GM21390 (cell line): ENCODE measurements at regions not wholly inside any gene's neighbourhood (a gene's known extent, or its start where the extent isn't known, plus 50 kb on each side); places are given as distances from the start of the nearest gene placed in this dataset.

Experiments
- ATAC-seq: cut with Tn5 transposase; IDR thresholded peaks from one replicate; pipeline ENCODE4 v1.9.1; 2021; ENCODE audit not compliant: unreplicated experiment

DNA sequence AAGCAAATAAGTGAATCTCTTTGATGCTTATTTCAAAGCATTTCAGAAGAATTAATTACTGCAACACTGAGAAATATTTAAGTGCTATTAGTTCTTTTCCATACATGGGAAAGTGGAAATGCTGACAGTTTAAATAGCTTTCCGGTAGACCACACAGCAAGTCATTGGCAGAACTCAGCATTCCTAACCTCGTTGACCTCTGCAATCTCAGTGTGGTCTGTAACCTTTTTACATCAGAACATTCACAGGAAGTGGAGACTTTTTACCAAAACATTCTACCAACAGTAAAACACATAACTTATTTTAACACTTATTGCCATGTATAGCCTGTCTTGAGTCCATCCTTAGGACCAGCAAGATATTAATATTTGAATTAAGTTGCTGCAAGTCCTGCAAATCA, 249.5 kb upstream of the DCN start:
- no peak for ATAC-seq

DNA sequence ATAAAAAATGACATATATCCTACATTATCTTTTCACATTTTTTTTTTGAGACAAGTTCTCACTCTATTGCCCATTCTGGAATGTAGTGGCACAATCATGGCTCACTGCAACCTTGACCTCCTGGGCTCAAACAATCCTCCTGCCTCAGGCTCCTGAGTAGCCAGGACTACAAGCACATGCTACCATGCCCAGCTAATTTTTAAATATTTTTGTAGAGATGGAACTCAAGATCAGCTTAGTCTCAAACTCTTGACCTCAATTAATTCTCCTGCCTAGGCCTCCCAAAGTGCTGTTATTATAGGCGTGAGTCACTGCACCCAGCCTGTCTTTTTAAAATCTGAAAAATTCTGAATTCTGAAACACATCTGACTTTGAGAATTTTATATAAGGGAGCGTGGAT, 241.9 kb upstream of the DCN start:
- no peak for ATAC-seq

DNA sequence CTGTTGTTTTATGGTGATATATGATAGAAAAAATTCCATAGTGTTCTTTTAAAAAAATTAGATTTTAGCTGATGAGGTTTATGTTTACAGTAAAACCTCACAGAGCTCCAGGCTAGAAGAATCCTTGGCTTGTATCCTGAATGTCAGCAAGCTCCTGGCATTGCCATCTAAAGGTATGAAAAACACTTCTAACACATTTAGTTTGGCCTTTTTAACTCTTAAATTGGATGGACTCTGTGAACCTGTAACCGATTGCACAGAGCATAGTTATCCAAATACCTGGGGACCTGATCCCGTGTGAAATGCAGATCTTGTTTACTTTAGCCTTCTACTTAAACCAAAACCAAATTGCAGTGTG, 241.1 kb upstream of the DCN start:
- no peak for ATAC-seq

DNA sequence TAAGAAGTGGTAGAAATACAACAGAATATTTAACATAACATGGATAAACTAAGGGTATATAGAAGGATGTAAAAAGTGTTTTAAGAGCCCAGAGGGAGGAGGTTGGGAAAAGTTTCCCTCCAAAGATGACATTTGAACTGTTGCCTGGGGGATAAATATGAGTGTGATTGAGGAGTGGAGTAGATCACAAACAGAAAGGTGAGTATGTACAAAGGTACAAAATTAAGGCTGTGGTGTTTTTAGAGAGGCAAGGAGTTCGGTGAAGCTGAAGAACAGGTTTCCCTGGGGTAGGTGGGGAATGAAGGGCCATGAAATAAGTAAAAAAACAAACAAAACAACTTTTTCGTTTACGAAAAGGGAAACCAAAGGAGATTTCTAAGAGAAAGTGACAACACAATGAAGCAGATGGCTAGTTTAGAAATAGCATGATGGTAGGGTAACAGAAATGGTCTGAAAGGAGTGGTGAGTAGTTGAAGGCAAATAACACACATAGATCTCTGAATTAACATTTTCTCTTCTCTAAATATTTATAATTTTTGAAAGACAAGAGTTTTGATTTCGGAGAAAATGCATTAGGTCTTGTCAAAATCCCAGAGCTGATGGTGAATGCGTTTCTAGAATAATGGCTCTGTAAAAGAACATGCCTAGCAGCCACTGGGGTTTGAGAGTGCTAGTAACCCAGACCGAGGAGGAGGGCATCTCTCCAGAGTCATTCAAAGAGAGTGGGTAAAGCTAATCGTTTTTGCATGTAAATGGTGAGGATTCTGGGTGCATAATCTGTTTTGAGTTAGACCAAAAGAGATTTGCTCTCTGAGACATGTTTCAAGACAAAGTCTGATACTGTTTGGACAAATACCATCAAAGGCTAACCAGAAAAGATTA, 240.4 kb upstream of the DCN start:
- ATAC-seq: no peak

DNA sequence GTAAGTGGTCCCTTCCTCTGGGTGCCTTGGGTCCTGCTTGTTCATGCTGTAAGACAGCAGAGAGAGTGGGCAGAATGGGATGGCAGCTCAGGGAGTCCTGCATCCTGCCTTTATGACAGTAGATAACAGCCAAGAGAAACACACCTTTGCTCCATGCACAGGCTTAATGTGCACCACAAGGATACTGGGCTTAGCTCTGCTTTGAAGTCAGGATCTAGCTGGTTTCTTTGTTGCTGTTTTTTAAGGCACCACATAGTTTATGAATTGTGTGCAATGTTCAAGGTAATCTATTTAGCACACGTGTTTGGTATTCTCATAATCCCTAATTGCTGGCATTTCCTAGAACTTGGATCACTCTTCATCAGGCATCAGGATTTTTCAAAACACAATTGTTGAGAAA, 239.5 kb upstream of the DCN start:
- no peak for ATAC-seq

DNA sequence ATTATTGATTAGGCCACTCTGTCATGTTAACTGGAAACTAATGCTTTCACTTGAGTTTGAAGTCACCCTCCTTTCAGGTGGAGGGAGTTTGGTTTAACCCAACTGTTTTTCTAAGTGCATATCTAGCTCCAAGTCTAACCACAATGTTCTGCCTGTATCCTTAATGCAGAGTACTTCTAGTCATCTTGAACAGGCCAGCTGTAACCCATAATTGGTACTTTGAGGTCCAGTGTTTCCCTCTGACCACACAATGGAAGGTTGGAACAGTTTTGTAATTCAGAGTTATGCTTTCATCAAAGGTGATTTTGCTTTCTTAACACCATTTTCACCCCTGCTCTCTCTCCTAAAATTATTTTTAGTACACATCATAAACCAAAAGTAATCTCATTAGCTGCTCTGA, 237.2 kb upstream of the DCN start:
- no peak for ATAC-seq

DNA sequence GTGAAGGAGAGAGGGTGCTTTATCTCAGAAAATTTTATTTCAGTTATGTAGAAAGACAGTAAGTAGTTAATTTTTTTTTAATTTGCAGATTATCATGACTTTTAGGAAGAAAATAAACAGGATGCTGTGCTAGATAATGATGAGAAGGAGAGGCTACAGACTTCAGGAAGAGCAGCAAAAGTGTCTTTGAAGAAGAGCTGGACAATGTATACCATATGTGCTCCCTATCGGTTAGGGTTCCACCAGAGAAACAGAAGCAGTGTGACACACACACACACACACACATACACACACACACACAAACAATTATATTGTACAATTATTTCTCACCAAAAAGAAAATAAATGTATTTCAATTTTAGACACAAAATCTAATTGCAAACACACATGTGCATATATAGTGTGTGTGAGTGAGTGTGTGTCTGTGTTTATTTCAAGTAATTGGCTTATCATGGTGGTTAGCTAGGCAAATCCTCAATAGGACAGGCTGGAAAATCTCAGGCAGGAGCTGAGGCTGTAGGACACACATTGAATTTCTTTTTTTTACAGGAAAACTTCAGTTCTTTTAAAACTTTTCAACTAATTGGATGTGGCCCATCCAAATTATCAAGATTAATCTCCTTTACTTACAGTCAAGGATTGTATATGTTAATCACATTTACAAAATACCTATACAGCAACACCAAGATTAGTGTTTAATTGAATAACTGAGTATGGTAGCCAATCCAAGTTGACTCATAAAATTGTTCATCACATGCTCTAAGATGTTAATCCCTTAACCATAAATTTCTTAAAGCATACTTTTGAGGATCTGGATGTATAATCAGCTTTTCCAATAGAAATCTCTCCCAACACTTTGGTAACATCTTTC, 235.8 kb upstream of the DCN start:
- no peak for ATAC-seq

DNA sequence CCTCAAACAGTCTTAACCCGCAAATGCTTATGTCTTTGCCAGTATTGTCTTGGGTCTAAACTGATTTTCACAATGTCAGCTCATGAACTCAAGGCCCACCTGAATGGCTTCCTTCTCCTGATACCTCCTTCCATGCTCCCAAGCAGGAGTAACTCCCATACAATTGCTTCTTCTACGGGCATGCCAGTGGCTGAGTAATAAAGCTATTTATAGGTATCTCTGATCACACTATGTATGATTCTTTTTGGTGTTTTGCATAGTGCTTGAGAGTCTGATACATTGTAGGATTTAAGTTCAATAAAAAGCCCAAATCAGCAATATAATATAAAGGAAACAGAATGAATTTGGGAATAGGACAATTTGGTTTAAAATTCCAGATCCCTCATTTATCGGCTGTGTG, 235.0 kb upstream of the DCN start:
- no peak for ATAC-seq

DNA sequence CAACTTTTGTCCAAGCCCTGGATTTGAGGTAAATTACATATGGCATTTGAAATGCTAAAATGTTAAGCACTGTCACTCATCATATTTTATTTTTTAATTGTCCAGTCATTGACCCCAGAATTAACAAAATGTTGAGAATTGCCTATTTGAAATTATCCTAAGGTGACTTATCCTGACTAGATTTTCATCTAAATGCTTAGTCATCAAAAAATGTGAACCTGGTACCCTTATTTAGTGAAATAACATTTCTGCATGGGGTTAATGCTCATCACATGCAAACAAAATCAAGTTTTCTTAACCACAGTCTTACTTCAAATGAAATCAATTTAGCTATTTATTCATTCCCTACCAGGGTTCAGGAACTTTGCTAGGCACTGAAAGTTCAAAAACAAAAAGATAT, 232.0 kb upstream of the DCN start:
- ATAC-seq: no peak

DNA sequence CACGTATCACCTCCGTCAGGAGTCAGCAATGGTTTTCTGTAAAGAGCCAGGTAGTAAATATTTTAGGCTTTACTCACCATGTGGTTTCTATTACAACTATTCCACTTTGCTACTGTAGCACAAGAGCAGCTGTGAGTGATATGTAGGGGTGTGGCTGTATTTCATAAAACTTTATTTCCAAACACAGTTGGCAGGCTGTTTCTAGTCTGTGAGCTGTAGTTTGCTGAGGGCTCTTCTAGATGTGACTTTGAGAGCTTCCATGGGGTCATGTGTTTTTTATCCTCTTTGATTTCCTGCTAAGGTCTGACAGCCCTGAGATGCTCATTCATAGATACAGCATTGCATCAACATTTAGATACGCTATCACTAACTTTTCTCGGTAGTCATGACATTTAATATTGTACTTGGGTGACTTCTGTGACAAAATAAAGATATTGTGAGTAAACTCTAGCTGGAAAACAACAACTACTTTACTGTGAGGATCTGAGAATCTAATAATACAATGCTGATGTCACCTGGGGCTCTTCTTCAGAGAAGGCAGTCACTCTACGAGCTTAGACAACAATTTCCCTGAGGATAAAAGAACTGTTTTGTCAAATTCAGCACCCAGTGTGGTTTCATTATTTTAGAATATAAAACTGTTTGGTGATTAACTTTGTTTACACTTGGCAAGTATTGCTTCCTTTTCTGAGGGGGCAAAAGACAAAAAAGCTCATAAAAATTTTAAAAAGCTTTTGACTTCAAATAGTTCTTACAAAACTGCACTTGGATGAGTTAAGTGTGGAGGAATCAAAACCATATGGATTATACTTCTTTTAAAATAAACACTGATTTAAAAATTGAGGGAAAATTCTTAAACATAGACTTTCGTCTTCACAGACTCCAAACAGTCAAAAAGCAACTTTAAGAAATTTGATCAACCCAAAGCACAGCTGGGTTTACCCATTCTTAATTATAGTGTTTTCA, 231.2 kb upstream of the DCN start:
- ATAC-seq: no peak

DNA sequence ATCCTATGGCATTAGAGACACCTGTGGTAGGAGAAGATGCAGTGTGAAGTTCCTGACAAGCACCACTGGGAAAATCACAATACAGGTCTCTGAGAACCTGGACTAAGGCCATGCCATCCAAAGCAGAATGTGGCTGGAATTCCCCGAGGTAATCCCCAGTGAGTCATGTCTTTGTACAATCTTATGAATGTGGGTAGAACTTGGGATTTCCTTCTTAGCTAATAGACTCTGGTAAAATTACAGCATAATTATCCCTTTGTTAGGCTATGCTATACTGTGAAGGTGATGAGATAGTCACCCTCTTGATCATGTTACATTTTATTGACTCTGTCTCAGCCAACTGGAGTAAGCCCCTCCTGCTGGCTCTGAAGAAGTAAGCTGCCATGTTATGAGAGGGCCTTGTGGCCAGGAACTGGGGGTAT, 224.3 kb upstream of the DCN start:
- peak; percentile 57 for ATAC-seq

DNA sequence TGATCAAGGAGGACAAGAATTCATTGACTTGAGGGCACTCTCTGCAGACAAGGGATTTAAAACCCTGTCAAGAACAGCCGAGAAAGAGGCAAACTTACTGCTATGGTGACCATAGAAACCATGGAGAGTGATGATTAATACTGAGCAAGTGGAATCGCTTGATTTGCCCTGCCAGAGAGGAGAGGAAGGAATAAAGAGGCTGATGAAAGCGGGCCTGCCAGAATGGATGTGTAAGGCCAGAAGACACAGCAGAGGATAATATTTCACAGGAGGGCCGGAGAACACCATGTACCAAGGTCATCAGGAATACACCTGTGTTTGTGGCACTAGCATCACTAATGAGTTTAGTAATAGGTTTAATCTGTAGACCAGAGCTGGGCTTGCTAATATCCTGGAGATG, 221.8 kb upstream of the DCN start:
- ATAC-seq: no peak

DNA sequence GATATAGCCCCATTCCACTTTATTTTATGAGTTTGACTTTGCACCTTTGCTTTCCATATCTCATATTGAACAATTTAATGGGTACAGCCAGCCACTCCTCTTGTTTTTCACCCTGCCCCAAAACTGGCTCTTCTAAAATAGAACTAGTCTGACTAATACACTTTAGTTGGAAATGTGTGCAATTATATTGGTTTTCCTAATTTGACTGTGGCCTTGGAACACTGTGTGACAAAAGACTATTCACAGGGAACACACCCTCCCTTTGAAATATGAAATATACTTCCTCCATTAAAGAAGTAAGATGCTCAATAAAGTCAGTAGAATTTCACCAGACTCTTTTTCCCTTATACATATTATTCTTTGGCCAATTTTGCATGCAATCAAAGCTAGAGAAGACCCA, 218.6 kb upstream of the DCN start:
- ATAC-seq: no peak

DNA sequence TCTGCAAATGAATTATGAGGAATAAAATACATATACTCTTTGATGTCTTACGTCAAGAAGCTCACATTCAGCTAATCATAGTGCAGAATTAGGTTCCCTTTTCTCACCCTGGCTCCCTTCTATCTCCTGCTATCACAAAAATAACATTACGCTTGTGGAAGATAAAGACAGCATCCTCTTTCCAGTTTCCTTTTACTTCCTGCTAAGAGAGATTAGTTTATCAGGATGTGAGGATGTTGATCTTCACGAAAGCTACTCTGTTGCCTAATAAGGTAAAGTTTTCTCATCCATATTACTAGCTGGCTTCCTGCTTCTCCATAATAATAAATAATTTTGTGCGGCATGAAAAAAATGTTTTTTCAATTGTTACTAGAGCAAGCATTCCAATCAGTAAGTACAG, 217.7 kb upstream of the DCN start:
- ATAC-seq: no peak

DNA sequence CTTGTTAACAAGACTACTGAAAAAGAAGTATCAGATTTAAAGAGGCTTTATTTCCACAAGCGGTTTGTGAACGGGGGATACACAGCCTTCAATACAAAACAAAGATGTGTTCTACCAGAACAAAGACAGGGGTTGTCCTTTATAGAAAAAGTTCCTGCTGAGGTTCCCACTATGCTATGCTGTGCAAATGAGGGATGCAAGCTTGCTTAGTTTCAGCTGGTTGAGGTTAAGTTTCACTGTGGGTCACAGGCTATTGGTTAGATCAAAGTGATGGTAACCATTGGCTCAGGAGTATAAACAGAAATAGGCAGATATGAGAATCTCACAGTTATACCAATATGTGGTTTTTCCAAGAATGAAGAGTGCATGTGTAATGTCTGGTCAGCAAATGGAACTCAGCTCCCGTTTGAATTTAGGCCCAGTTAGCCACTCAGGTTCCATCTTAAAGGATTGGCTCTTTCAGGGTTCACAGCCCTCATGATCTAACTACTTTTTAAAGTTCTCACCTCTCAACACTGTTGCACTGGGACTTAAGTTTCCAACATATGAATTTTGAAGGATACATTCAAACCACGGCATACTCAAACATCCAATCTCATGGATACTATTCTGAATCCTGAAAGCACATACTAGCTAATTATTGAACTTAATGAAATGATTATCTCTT, 215.4 kb upstream of the DCN start:
- ATAC-seq: no peak

DNA sequence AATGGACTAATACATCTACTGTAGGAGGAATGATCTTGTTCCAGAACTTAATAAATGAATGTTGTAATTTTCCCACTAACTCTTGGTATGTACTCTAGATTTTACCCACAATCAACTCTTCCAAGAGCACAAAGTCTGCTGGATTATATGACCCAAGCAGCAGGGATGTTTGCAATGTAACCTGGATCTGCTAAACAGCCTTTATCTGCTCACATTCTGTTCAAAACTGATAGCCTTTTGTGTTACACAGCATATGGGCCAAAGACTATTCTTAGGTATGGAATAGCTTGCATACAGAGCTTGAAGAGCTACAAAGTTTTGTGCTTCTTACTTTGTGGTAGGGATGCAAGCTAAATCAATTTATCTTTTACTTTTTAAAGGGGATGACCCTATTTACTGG, 213.7 kb upstream of the DCN start:
- ATAC-seq: no peak

DNA sequence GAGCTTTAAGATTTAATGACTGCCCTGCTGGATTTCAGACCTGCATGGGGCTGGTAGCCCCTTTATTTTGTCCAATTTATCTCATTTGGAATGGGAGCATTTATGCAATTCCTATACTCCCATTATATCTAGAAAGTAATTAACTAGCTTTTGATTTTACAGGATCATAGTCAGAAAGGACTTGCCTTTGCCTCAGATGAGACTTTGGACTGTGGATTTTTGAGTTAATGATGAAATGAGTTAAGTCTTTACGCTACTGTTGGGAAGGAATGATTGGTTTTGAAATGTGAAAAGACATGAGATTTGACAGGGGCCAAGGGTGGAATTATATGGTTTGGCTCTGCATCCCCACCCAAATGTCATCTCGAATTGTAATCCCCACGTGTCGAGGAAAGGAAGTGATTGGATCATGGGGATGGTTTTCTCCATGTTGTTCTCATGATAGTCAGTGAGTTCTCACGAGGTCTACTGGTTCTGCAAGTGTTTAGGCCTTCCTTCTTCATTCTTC, 213.1 kb upstream of the DCN start:
- no peak for ATAC-seq

DNA sequence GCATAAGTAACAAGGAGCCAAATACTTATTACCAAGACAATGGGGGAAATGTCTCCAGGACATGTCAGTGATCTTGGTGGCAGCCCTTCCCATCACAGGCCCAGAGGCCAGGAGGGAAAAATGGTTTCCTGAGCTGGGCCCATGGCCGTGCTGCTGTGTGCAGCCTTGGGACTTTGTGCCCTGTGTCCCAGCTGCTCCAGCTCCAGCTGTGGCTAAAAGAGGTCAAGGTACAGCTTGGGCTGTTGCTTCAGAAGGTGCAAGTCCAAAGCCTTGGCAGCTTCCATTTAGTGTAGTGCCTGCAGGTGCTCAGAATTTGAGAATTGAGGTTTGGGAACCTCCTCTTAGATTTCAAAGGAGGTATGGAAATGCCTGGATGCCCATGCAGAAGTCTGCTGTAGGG, 212.3 kb upstream of the DCN start:
- ATAC-seq: no peak

DNA sequence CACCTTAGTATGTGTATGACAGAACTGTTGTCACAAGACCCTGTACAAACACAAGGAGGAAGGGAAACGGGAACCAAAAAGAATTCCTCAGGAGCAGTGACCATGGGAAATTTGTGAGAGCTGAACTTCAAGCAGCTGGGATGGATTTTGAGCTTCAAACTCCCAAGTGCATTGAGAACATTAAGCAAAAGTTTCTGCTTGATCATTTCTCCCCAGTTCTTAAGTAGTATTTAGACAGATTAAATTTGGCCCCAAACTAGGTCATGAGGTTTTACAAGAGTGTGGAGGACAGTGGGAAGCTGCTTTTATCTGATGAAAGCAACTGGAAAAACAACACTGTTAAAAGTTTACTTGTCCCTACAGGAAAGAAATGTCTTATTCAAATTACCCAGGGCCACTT, 206.0 kb upstream of the DCN start:
- ATAC-seq: no peak

DNA sequence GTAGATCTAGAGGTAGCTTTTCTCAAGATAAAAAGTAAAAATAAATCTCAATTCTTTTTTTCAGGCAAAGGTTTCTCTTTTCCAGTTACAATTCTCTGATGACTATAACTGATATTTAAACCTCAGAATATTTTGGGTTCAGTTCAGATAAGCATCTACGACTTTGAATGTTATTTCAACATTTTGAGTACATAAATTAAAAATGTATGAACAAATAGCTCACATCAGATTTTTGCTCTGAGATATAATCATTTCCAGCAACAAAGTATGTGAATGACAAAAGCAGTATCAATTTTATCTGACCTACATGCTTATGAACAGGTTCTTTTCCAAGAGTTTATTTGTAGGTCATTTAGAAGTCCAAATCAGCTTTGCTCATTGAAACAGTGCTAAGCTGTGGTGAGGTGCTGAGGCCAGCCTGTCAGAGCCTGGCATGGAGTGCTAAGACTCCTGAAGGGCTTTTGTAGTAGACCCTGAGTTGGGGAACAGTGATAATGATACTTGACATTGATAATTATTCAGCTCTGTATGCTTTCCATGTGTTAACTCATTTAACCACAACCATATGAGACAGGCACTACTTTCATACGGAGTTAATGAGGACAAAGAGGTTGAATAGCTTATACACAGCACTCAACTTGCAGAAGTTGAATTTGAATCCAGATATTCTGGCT, 205.0 kb upstream of the DCN start:
- no peak for ATAC-seq
